ENCODE measurements at regions not wholly inside any gene's neighbourhood (a gene's known extent, or its start where the extent isn't known, plus 50 kb on each side); places are given as distances from the start of the nearest gene placed in this dataset.
A peak's percentile ranks its signal among the peaks of the same experiment; 100 is the strongest.

DNA sequence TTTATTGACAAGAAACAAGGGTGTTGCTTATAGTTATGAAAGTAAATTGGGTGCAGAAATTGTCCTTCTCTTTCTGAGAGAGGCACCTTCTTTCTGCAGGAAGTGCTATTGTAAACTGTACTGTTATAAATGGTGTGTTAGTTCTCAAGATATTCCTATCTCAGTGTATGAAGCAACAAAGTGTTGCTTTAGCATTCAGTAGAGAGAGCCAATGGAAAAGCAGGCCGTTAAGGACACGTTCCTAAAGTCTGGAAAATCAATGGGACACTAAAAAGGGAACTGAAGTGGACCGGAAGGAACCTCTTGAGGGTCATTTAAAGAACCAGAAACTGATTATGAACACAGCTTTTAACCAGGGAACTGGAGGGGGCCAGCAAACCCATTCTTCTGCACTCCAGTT is 510.0 kb upstream of the ZEB2 start:
- Mint-ChIP-seq H3K4me3 (no peak overlapping the region), H3K27me3 (no peaks in the 10 kb centered on the region), H3K36me3 (no peaks in the 10 kb centered on the region), H3K4me1 (no peaks in the 10 kb centered on the region), H3K9me3 (no peaks in the 10 kb centered on the region), H3K27ac (no peak overlapping the region)
- DNase-seq (ENCODE audit: low spot score in 2 of 2) (no peak), ATAC-seq (ENCODE audit: low read depth) (no peak)

DNA sequence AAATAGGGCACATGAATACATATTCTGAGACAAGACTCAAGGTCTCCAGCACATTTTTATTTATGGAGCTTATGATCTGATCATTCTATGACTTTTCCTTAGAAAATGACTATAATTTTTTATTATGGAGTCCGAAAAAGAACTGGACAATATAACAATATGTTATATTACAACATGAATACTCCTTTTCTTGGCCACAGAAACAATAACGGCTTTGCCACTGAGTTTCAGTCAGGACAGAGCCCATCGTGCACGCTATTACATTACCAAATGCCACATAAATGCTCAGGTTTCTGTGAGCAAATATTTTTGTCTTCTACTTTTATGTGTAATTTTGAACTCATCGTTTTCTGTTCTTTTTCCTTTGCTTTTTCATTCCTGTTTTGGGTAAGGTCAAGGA is 509.2 kb upstream of the ZEB2 start:
- Mint-ChIP-seq H3K4me1 (peaks cover 2% of the 10 kb centered on the region), H3K27ac (no peak overlapping the region), H3K27me3 (no peaks in the 10 kb centered on the region), H3K4me3 (no peak overlapping the region), H3K9me3 (no peaks in the 10 kb centered on the region), H3K36me3 (no peaks in the 10 kb centered on the region)
- DNase-seq (ENCODE audit: low spot score in 2 of 2) (no peak), ATAC-seq (ENCODE audit: low read depth) (no peak)

DNA sequence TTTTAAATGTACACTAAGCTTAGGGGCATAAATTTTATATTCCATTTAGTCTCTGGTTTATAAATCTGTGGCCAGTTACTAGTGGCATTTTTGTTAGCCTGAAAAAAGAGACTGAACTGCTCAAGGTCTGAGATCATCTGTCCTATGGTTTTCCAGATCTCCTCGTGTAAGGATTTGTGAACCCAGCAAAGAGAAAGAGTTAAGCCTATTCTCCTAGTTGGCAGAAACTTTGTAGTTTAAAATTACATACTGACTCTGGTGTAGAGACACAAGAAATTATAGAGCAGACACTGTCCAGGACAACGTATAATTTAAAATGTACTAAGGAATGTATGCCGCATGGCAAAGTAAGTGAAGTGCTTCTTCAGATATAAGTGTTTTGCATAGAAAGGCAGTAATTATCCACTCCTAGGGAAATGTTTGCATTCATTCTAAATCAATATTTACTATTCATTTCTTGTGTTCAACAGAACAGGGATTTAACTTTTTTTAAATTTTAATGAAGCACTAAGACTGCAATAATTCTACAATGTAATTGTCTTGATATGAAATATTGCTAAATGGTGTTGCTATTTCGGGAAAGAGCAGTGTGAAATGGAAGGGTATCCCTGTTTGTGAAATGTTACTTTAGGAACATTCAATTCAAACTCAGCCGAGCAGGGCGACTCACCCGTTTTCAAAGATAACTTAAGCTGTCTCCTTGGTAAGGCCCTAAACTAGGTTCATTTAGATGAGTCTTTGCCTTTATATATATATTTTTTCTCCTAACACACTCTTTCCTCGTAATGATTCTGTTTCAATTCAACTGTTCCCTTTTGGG is 508.4 kb upstream of the ZEB2 start:
- Mint-ChIP-seq H3K4me1 (peaks cover 4% of the 10 kb centered on the region), H3K9me3 (no peaks in the 10 kb centered on the region), H3K27me3 (no peaks in the 10 kb centered on the region), H3K27ac (no peak overlapping the region), H3K4me3 (no peak overlapping the region), H3K36me3 (no peaks in the 10 kb centered on the region)
- DNase-seq (ENCODE audit: low spot score in 2 of 2) (no peak), ATAC-seq (ENCODE audit: low read depth) (no peak)

DNA sequence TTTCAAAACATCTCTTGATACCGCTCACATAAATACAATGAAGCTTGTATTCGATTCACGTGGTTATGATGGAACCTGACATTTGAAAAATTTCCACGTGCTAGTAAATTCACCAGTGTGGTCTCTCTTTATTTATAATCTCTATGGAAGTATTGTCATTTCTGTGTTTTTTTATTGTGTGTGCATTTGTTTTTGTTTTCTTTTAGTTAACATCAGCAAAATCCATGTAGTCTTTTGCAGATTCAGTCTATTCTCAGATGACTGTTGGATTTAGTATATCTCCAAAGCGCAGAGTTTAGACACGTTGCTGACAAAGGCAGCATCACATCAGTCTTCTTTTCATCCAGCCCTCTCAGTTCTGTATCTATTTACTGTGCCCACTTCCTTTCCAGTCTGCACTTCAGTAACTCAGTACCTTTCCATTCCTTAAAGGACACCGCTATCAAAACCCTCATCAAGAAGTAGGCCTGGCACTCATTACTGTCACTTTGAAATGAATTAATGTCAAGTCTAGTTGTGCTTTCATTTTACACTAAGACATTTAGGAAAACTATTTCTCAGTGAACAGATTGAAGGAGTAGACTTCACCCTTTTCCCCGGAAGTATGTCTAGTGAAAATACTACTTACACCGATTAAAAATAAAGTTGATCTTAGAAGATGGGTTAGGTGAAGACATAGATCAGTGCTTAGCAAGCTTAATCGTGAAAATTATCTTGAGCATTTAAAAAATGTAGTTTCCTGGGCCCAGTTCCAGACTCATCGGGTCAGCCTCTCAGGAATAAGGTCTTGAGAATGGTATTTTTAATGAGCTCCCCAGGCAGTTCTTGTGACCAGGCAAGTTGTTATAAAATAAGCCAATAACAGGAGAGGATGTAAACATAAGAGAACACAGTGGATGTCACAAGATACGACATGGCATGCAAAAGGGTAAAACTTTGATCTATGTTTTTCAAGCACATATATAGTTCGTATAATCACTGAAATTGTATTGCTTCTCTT is 506.8 kb upstream of the ZEB2 start:
- Mint-ChIP-seq H3K4me1 (peaks cover 17% of the 10 kb centered on the region), H3K4me3 (no peak overlapping the region), H3K9me3 (no peaks in the 10 kb centered on the region), H3K36me3 (no peaks in the 10 kb centered on the region), H3K27me3 (no peaks in the 10 kb centered on the region), H3K27ac (no peak overlapping the region)
- ATAC-seq (ENCODE audit: low read depth): no peak
- no peak for DNase-seq (ENCODE audit: low spot score in 2 of 2)

DNA sequence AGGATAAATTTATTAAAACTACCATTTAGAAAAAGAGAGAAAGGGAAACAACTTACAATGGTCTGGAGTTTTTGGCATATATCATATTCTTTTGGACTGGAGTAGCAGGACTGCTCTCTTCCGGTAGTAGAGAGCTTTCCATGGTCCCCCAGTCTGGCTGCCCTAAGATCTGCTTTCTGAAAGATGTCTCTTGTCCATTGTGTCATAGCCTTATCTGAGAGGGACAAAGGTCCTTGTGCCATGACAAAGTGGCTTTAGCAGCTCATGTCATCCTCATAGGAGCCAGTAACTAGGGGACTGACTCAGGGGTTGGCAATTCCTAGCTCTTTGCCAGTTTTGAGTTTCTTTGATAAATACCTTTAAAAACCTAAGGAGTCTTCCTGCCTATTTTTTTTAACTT is 505.5 kb upstream of the ZEB2 start:
- no peaks in the 10 kb centered on the region for H3K9me3 Mint-ChIP-seq
- H3K4me1 Mint-ChIP-seq: peaks cover 17% of the 10 kb centered on the region
- no peak for ATAC-seq (ENCODE audit: low read depth)
- H3K36me3 Mint-ChIP-seq: no peaks in the 10 kb centered on the region
- no peak overlapping the region for H3K4me3 Mint-ChIP-seq
- no peak for DNase-seq (ENCODE audit: low spot score in 2 of 2)
- H3K27ac Mint-ChIP-seq: no peak overlapping the region
- no peaks in the 10 kb centered on the region for H3K27me3 Mint-ChIP-seq

DNA sequence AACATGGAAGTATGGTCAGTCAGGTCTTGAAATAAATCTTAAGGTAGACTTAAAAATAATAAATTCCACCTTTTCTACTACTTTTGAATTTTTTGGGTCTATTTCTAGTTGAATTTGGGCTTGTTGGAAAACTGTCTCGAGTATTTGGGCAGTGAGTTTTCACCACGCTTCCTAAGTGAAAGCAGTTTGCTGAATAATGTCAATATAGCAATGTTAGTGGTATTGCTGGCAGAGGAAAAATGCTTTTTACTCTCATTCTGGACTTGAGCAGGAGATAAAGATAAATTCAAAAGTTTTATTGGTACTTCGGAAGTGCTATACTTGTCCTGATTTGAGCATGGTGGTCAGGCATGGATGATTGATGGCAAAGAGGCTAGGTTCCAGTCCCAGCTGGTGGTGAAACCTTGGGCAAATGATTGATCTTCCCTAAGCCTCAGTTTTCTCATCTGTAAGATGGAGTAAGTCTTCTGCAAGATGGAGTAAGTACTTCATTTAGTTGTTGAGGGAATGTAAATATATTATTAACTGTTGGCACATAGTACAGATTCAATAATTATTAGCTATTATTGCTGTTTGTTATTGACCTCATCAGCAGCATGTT is 503.5 kb upstream of the ZEB2 start:
- Mint-ChIP-seq H3K36me3 (no peaks in the 10 kb centered on the region), H3K27me3 (no peaks in the 10 kb centered on the region), H3K27ac (no peak overlapping the region), H3K4me1 (peaks cover 17% of the 10 kb centered on the region), H3K9me3 (no peaks in the 10 kb centered on the region), H3K4me3 (no peak overlapping the region)
- DNase-seq (ENCODE audit: low spot score in 2 of 2): no peak
- ATAC-seq (ENCODE audit: low read depth): no peak

DNA sequence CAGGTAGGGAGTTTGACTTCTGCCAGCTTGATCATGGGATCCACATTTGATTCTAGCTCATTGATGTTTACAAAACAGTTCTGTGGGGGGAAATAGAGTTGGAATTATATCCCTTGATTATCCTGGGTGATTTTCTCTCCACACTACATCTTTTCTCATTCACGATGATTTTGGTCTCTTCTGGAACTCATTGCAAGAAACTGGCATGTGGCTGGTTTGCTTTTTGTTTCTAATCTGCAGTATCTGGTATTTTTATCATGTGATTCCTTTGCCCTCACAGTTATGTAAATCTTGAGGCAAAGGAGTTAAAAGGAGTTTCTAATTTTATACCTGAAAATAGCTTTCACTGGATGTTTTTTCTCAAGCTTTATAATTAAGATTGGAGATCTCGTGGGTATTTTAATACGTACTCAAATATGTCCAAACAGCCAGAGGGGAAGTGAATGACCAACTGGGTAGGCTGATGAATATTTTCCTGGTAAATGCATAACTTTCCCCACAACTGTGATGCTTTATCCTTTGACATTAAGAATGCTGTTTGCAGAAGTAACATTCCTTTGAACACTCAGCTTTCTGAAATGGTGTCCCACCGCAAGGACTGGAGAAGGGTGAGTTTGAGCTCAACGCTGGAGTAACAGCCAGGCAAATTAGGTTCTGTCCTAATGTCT is 502.9 kb upstream of the ZEB2 start:
- H3K36me3 Mint-ChIP-seq: no peaks in the 10 kb centered on the region
- no peak overlapping the region for H3K4me3 Mint-ChIP-seq
- no peaks in the 10 kb centered on the region for H3K27me3 Mint-ChIP-seq
- no peak overlapping the region for H3K27ac Mint-ChIP-seq
- DNase-seq (ENCODE audit: low spot score in 2 of 2) (no peak), ATAC-seq (ENCODE audit: low read depth) (peak; percentile 45)
- no peaks in the 10 kb centered on the region for H3K9me3 Mint-ChIP-seq
- peaks cover 17% of the 10 kb centered on the region for H3K4me1 Mint-ChIP-seq

DNA sequence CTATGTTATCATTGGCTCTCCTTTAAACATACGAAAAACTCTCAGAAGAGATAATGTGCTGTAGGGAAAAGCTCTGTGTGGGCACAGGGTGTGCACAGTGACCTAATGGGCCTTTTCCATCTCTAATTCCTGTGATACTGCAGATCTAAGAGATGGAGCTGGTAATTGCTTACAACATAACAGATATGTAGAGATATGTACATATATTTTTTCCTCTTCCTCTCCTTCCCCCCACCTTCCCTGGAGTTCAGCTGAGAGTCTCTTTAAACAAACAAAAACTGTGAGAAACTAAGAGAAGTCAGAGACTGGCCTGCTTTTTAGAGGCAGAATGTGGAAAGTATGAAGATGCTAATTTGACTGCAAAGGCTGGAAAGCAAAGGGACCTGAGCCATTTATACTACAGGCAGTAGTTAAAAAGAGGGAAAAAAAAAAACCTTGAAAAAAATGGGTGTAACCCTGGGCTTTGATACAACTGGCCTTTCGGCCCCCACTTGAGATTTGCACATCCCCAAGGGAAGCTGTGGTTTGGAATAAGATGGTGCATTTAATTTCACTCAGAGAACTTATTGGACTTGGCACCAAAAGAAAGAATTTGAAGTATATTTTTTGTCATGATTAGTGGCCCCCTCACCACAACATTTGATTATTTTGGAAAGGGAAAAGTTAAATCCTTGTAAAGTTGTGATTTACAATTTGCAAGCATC is 502.2 kb upstream of the ZEB2 start:
- Mint-ChIP-seq H3K4me3 (no peak overlapping the region), H3K4me1 (peaks cover 17% of the 10 kb centered on the region), H3K36me3 (no peaks in the 10 kb centered on the region), H3K9me3 (no peaks in the 10 kb centered on the region), H3K27me3 (no peaks in the 10 kb centered on the region), H3K27ac (no peak overlapping the region)
- ATAC-seq (ENCODE audit: low read depth) (no peak), DNase-seq (ENCODE audit: low spot score in 2 of 2) (no peak)

DNA sequence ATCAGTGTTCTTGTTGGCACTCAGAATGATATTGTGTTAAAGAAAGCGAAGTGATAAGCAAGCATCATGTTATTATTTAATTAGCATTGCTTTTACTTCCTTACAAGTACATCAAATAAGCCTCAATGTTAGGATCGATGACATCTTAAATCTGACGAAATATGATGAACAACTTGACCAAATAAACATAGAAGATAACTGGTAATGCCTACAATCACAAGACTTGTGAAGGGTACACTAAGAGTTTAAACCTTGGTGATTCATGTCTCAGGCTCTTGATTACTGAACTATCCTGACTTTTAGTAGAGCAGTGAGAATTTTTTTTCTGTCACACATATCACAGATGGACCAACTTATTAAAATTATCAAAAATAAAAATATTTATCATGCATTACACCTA is 500.8 kb upstream of the ZEB2 start:
- Mint-ChIP-seq H3K36me3 (no peaks in the 10 kb centered on the region), H3K27me3 (no peaks in the 10 kb centered on the region), H3K9me3 (no peaks in the 10 kb centered on the region)

DNA sequence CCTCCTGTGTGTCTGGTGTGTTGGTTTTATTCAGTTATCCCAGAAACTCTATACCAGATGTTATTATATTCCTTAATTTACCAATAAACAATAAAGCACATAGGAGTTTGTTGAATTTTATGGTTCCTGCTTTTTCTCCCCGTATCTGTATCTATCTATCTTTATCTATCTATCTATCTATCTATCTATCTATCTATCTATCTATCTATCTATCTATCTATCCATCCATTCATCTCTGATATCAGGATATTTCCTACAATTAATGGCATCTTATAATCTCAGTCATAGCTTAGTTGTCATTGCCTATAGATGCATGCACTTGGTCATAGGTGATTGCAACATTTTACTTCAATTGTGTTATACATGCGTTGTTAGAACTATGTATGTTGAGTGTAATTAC is 500.2 kb upstream of the ZEB2 start:
- H3K9me3 Mint-ChIP-seq: no peaks in the 10 kb centered on the region
- no peaks in the 10 kb centered on the region for H3K27me3 Mint-ChIP-seq
- H3K36me3 Mint-ChIP-seq: no peaks in the 10 kb centered on the region
- DNase-seq (ENCODE audit: low spot score in 2 of 2) (no peak), ATAC-seq (ENCODE audit: low read depth) (no peak)
- no peak overlapping the region for H3K4me3 Mint-ChIP-seq
- H3K4me1 Mint-ChIP-seq: peaks cover 17% of the 10 kb centered on the region
- no peak overlapping the region for H3K27ac Mint-ChIP-seq

More for the DNA sequence above, 500.8 kb upstream of the ZEB2 start:
- no peak for ATAC-seq (ENCODE audit: low read depth)
- no peak for DNase-seq (ENCODE audit: low spot score in 2 of 2)
- Mint-ChIP-seq H3K27ac (no peak overlapping the region), H3K4me3 (no peak overlapping the region), H3K4me1 (peaks cover 17% of the 10 kb centered on the region)

DNA sequence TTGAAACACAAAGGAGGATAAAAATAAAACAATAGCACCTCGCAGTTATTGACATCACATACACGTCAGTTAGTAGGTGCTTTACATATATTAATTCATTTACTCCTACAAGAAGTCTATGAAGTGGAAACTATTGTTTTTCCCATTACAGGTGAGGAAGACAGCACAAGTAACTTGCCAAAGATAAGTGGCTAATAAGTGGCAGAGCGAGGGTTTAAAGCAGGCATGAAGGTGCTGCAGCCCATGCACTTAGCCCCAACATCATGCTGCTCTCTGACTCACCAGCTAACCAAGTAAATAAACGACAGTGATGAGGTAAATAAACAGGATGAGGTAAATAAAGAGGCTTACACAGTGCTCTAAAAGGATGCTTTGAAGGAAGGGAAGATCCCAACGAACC is 498.6 kb upstream of the ZEB2 start:
- Mint-ChIP-seq H3K36me3 (no peaks in the 10 kb centered on the region), H3K27ac (no peak overlapping the region), H3K4me3 (no peak overlapping the region), H3K9me3 (no peaks in the 10 kb centered on the region), H3K27me3 (no peaks in the 10 kb centered on the region), H3K4me1 (peaks cover 15% of the 10 kb centered on the region)
- ATAC-seq (ENCODE audit: low read depth) (no peak), DNase-seq (ENCODE audit: low spot score in 2 of 2) (no peak)

DNA sequence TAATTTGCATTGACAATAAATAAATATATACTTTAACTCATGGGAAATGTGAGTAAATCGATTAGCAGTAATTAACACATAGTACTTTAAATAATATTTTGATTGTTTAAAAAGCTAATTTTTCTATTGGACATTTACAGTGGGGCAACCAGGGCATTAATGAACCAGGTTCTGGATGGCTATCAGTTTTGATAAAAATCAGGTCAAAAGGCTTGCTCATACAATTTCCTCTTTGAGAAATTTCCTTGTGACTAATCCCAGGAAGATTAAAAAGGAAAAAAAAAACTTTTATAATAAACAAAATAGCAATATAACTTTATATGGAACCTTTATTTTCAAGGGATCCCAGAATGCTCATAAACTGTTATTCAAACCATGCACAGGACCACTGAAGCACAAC is 497.2 kb upstream of the ZEB2 start:
- Mint-ChIP-seq H3K36me3 (no peaks in the 10 kb centered on the region), H3K4me1 (peaks cover 3% of the 10 kb centered on the region), H3K4me3 (no peak overlapping the region), H3K9me3 (no peaks in the 10 kb centered on the region), H3K27me3 (no peaks in the 10 kb centered on the region), H3K27ac (no peak overlapping the region)
- DNase-seq (ENCODE audit: low spot score in 2 of 2) (no peak), ATAC-seq (ENCODE audit: low read depth) (no peak)

DNA sequence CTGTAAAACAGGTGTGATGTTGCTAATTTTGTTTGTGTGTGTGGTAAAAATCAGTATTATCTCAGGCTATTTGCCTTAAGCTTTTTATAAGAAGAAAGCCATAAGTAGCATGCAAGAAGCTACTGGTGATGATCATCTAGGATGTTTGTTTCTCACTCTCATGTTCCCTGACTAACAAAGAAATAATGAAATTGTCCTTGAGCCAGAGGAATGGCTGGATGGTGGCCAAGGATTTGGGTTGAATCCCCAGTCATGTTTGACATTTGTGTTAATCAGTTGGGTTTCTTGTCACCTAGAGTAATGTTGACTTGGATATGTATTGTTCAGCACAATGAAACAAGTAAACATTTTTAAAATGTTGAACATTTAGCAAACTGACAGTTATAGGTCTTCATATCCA is 496.8 kb upstream of the ZEB2 start:
- Mint-ChIP-seq H3K27me3 (no peaks in the 10 kb centered on the region), H3K4me3 (no peak overlapping the region), H3K4me1 (no peaks in the 10 kb centered on the region), H3K9me3 (no peaks in the 10 kb centered on the region), H3K27ac (no peak overlapping the region), H3K36me3 (no peaks in the 10 kb centered on the region)
- ATAC-seq (ENCODE audit: low read depth) (no peak), DNase-seq (ENCODE audit: low spot score in 2 of 2) (no peak)

Data from memory B cell (primary cell).